B cell (primary cell): ENCODE measurements at regions not wholly inside any gene's neighbourhood (a gene's known extent, or its start where the extent isn't known, plus 50 kb on each side); places are given as distances from the start of the nearest gene placed in this dataset.

Source experiments
- ATAC-seq: fragments of 200-7000 bp; cut with Tn5 transposase; one replicate; pipeline ENCODE4 v1.10.0; 2021; ENCODE audit warnings: low read depth, mild to moderate bottlenecking, moderate number of reproducible peaks, moderate library complexity
- CTCF ChIA-PET: fragments of 350-600 bp; sonication (Branson Sonifier 250); formaldehyde crosslinking; loops from one replicate; lab custom pipeline; 2021; ENCODE audit warnings: antibody characterized with exemption, inconsistent platforms; lab: Charles Lee
- POLR2A ChIA-PET: fragments of 350-600 bp; sonication (Branson Sonifier 250); formaldehyde crosslinking; loops from one replicate; lab custom pipeline; 2021; ENCODE audit warnings: antibody characterized with exemption; lab: Charles Lee
- DNase-seq: peaks from one replicate; pipeline ENCODE4 v3.0.0; 2013
- H2AFZ ChIP-seq: 2 replicates; pipeline ENCODE4 v1.6.1; 2012; ENCODE audit warnings: mild to moderate bottlenecking, low read depth, low read length; ENCODE audit not compliant: insufficient read depth, poor library complexity, severe bottlenecking
- H3K27ac ChIP-seq, 2 donors: 1 replicate in 1 of 2; 2 replicates in 1 of 2; pipeline ENCODE4 v1.5.1; 2012 to 2013; ENCODE audit warnings: low read length in 2 of 2, mild to moderate bottlenecking in 2 of 2, moderate library complexity in 1 of 2
- H3K27me3 ChIP-seq, 4 experiments: fragments of 200-600 bp in 1 of 4; sonication (generic) in 1 of 4; replicated peaks in 1 of 4; 1 replicate in 2 of 4; 2 replicates in 2 of 4; pipeline versions ENCODE4 v1.6.1 to v1.7.0; 2013 to 2016; ENCODE audit warnings: low read length in 3 of 4, mild to moderate bottlenecking in 2 of 4, mixed read lengths in 1 of 4, moderate library complexity in 1 of 4; ENCODE audit not compliant: insufficient read depth in 4 of 4, control insufficient read depth in 3 of 4; ENCODE audit errors: control extremely low read depth in 1 of 4
- H3K36me3 ChIP-seq, 2 experiments: replicated peaks in 1 of 2; 1 replicate in 1 of 2; 2 replicates in 1 of 2; pipeline versions ENCODE4 v1.6.1 to v1.7.1; 2013; ENCODE audit warnings: low read length in 1 of 2; ENCODE audit not compliant: insufficient read depth in 2 of 2, control insufficient read depth in 1 of 2; ENCODE audit errors: control extremely low read depth in 1 of 2, extremely low read depth in 1 of 2
- H3K4me1 ChIP-seq, 2 donors: fragments of 200-600 bp in 1 of 2; sonication (generic) in 1 of 2; 1 replicate in 1 of 2; 2 replicates in 1 of 2; pipeline versions ENCODE4 v1.5.1 to v1.6.1; 2013 to 2017; ENCODE audit warnings: low read length in 2 of 2; ENCODE audit not compliant: control insufficient read depth in 2 of 2, insufficient read depth in 2 of 2
- H3K4me2 ChIP-seq: replicated peaks from 2 replicates; pipeline ENCODE3; 2012; ENCODE audit warnings: mild to moderate bottlenecking, low read depth, low read length; ENCODE audit not compliant: poor library complexity, severe bottlenecking
- H3K4me3 ChIP-seq, 5 experiments: fragments of 200-600 bp in 1 of 5; sonication (generic) in 1 of 5; 1 replicate in 3 of 5; 2 replicates in 2 of 5; pipeline versions ENCODE4 v1.5.1 to v1.7.0; 2011 to 2016; ENCODE audit warnings: low read length in 4 of 5, mild to moderate bottlenecking in 4 of 5, low read depth in 2 of 5, control low read depth in 1 of 5, moderate library complexity in 1 of 5; ENCODE audit not compliant: insufficient read depth in 1 of 5; ENCODE audit errors: control extremely low read depth in 1 of 5, extremely low read depth in 1 of 5
- H3K79me2 ChIP-seq: fragments of 200-600 bp; sonication (generic); one replicate; pipeline ENCODE4 v1.6.0; 2016; ENCODE audit warnings: low read length; ENCODE audit not compliant: control insufficient read depth, insufficient read depth
- H3K9ac ChIP-seq: fragments of 200-600 bp; sonication (generic); 2 replicates; pipeline ENCODE4 v1.6.1; 2017; ENCODE audit warnings: mild to moderate bottlenecking, low read length, moderate library complexity
- H3K9me3 ChIP-seq, 3 donors: one replicate each; pipeline versions ENCODE4 v1.6.1 to v1.7.1; 2013; ENCODE audit warnings: low read length in 2 of 3; ENCODE audit not compliant: control insufficient read depth in 2 of 3, insufficient read depth in 1 of 3; ENCODE audit errors: control extremely low read depth in 1 of 3
- H4K20me1 ChIP-seq: 2 replicates; pipeline ENCODE4 v1.6.0; 2012; ENCODE audit warnings: mild to moderate bottlenecking, low read length; ENCODE audit not compliant: insufficient read depth, control insufficient read depth, poor library complexity, severe bottlenecking
- H3K27ac Mint-ChIP-seq: one replicate; pipeline ENCODE4 v1.8.0; 2021; ENCODE audit warnings: mixed read lengths
- H3K27me3 Mint-ChIP-seq: one replicate; pipeline ENCODE4 v1.8.0; 2021; ENCODE audit warnings: mixed read lengths
- H3K4me1 Mint-ChIP-seq: one replicate; pipeline ENCODE4 v1.8.0; 2021; ENCODE audit warnings: mixed read lengths
- H3K4me3 Mint-ChIP-seq: one replicate; pipeline ENCODE4 v1.8.0; 2021; ENCODE audit warnings: mixed read lengths
- H3K9me3 Mint-ChIP-seq: one replicate; pipeline ENCODE4 v1.8.0; 2022; ENCODE audit warnings: mixed read lengths; ENCODE audit not compliant: insufficient read depth
- EZH2 ChIP-seq: IDR thresholded peaks from 2 replicates; pipeline ENCODE4 v1.6.1; 2012; ENCODE audit warnings: borderline replicate concordance, low read depth, mild to moderate bottlenecking, moderate library complexity, low read length; ENCODE audit not compliant: insufficient read depth, poor library complexity, severe bottlenecking
- WGBS: methylation state at CpG from one replicate; pipeline ENCODE4 v1.1.5; 2013; ENCODE audit warnings: missing lambda C conversion rate; ENCODE audit not compliant: insufficient coverage; 5-methylcytosine and 5-hydroxymethylcytosine counted together
- intact Hi-C: fragments of 100-400 bp; cut with micrococcal nuclease; formaldehyde crosslinking; loops from one replicate; pipeline ENCODE4 v1.10.0; 2022
- TF ChIP-seq, protein P1 (sequence below): fragments of 200-600 bp; IDR thresholded peaks from one replicate; pipeline ENCODE4 v1.8.0; 2022; ENCODE audit warnings: antibody characterized with exemption, mild to moderate bottlenecking

GRCh38 chr15:95812491-95812890 lies 518.0 kb upstream of the NR2F2 start:
- no peak overlapping the region for H3K4me3 Mint-ChIP-seq
- POLR2A ChIA-PET = no interaction called here
- WGBS = no CpG with 5 or more reads among the region's 2 CpGs

GRCh38 chr15:95814908-95815307 lies 515.6 kb upstream of the NR2F2 start:
- H3K9me3 ChIP-seq = peaks cover 0 to 7% (median 0%) of the 10 kb centered on the region in 3 donors
- no peaks in the 10 kb centered on the region for H3K79me2 ChIP-seq
- no peaks in the 10 kb centered on the region for H3K4me1 Mint-ChIP-seq
- no peaks in the 10 kb centered on the region for H3K9me3 Mint-ChIP-seq
- intact Hi-C loops = no loop called here
- H3K27ac ChIP-seq = no peak overlapping the region
- TF ChIP-seq, protein P1, sequence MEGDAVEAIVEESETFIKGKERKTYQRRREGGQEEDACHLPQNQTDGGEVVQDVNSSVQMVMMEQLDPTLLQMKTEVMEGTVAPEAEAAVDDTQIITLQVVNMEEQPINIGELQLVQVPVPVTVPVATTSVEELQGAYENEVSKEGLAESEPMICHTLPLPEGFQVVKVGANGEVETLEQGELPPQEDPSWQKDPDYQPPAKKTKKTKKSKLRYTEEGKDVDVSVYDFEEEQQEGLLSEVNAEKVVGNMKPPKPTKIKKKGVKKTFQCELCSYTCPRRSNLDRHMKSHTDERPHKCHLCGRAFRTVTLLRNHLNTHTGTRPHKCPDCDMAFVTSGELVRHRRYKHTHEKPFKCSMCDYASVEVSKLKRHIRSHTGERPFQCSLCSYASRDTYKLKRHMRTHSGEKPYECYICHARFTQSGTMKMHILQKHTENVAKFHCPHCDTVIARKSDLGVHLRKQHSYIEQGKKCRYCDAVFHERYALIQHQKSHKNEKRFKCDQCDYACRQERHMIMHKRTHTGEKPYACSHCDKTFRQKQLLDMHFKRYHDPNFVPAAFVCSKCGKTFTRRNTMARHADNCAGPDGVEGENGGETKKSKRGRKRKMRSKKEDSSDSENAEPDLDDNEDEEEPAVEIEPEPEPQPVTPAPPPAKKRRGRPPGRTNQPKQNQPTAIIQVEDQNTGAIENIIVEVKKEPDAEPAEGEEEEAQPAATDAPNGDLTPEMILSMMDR = no peak
- no peak for TF ChIP-seq EZH2
- CTCF ChIA-PET = no interaction called here
- ATAC-seq (no peak), DNase-seq (no peak)
- no peak overlapping the region for H3K4me3 ChIP-seq
- no peaks in the 10 kb centered on the region for H3K36me3 ChIP-seq
- no peak overlapping the region for H3K27ac Mint-ChIP-seq
- H3K27me3 Mint-ChIP-seq = no peaks in the 10 kb centered on the region
- no peak overlapping the region for H3K9ac ChIP-seq
- no peak overlapping the region for H2AFZ ChIP-seq
- H3K4me3 Mint-ChIP-seq = no peak overlapping the region
- H3K4me2 ChIP-seq = no peak overlapping the region
- H4K20me1 ChIP-seq = no peaks in the 10 kb centered on the region
- H3K4me1 ChIP-seq = no peaks in the 10 kb centered on the region
- no peaks in the 10 kb centered on the region for H3K27me3 ChIP-seq
- POLR2A ChIA-PET = no interaction called here
- WGBS = no CpG with 5 or more reads among the region's 3 CpGs

More at GRCh38 chr15:95812491-95812890, 518.0 kb upstream of the NR2F2 start:
- Histone ChIP-seq H2AFZ (no peak overlapping the region), H4K20me1 (no peaks in the 10 kb centered on the region), H3K9me3 (peaks cover 0 to 4% (median 0%) of the 10 kb centered on the region in 3 donors), H3K36me3 (no peaks in the 10 kb centered on the region), H3K27ac (no peak overlapping the region), H3K79me2 (no peaks in the 10 kb centered on the region), H3K9ac (no peak overlapping the region), H3K27me3 (no peaks in the 10 kb centered on the region), H3K4me2 (no peak overlapping the region), H3K4me3 (no peak overlapping the region), H3K4me1 (no peaks in the 10 kb centered on the region)
- Mint-ChIP-seq H3K27me3 (no peaks in the 10 kb centered on the region), H3K4me1 (no peaks in the 10 kb centered on the region), H3K9me3 (no peaks in the 10 kb centered on the region), H3K27ac (no peak overlapping the region)
- intact Hi-C loops = no loop called here
- no peak for TF ChIP-seq EZH2
- TF ChIP-seq, protein P1 = no peak
- CTCF ChIA-PET = no interaction called here
- no peak for ATAC-seq
- DNase-seq = no peak
